ENCODE measurements at regions not wholly inside any gene's neighbourhood (a gene's known extent, or its start where the extent isn't known, plus 50 kb on each side); places are given as distances from the start of the nearest gene placed in this dataset.

- H3K4me1 Mint-ChIP-seq = no peaks in the 10 kb centered on the region
Observed at GRCh38 chr21:23789864-23790263, 1817.4 kb downstream of the MRPL39 start.

GRCh38 chr21:23780326-23780725, 1827.0 kb downstream of the MRPL39 start:
- no peaks in the 10 kb centered on the region for H3K4me1 Mint-ChIP-seq
- H3K9me3 Mint-ChIP-seq = peaks cover 9% of the 10 kb centered on the region
- no peak overlapping the region for H3K4me3 Mint-ChIP-seq
- H3K27me3 Mint-ChIP-seq (ENCODE audit: low read depth) = peaks cover 3% of the 10 kb centered on the region
- TF ChIP-seq CTCF (IDR thresholded peaks at IDR 0.05; ENCODE audit: unreplicated experiment in 3 of 3) = no peak
- no peaks in the 10 kb centered on the region for H3K36me3 Mint-ChIP-seq (ENCODE audit: low read depth)
- H3K27ac Mint-ChIP-seq = no peak overlapping the region

More at GRCh38 chr21:23789864-23790263, 1817.4 kb downstream of the MRPL39 start:
- no peak for TF ChIP-seq CTCF (IDR thresholded peaks at IDR 0.05; ENCODE audit: unreplicated experiment in 3 of 3)
- H3K36me3 Mint-ChIP-seq (ENCODE audit: low read depth) = no peaks in the 10 kb centered on the region
- no peak overlapping the region for H3K4me3 Mint-ChIP-seq
- H3K9me3 Mint-ChIP-seq = no peaks in the 10 kb centered on the region
- H3K27me3 Mint-ChIP-seq (ENCODE audit: low read depth) = no peaks in the 10 kb centered on the region
- H3K27ac Mint-ChIP-seq = no peak overlapping the region

- H3K9me3 Mint-ChIP-seq = peaks cover 17% of the 10 kb centered on the region
- no peaks in the 10 kb centered on the region for H3K4me1 Mint-ChIP-seq
- H3K4me3 Mint-ChIP-seq = no peak overlapping the region
- H3K27ac Mint-ChIP-seq = no peak overlapping the region
- no peaks in the 10 kb centered on the region for H3K36me3 Mint-ChIP-seq (ENCODE audit: low read depth)
- TF ChIP-seq CTCF (IDR thresholded peaks at IDR 0.05; ENCODE audit: unreplicated experiment in 3 of 3) = no peak
- H3K27me3 Mint-ChIP-seq (ENCODE audit: low read depth) = peaks cover 3% of the 10 kb centered on the region
Observed at GRCh38 chr21:23743821-23744220, 1863.5 kb downstream of the MRPL39 start.

- Mint-ChIP-seq H3K4me1 (no peaks in the 10 kb centered on the region), H3K4me3 (no peak overlapping the region), H3K27me3 (ENCODE audit: low read depth) (peaks cover 3% of the 10 kb centered on the region), H3K36me3 (ENCODE audit: low read depth) (no peaks in the 10 kb centered on the region), H3K9me3 (peaks cover 12% of the 10 kb centered on the region), H3K27ac (no peak overlapping the region)
- no peak for TF ChIP-seq CTCF (IDR thresholded peaks at IDR 0.05; ENCODE audit: unreplicated experiment in 3 of 3)
Observed at GRCh38 chr21:23740463-23740862, 1866.8 kb downstream of the MRPL39 start.

- Mint-ChIP-seq H3K4me3 (no peak overlapping the region), H3K27ac (no peak overlapping the region), H3K27me3 (ENCODE audit: low read depth) (peaks cover 3% of the 10 kb centered on the region), H3K36me3 (ENCODE audit: low read depth) (no peaks in the 10 kb centered on the region), H3K9me3 (peaks cover 3% of the 10 kb centered on the region), H3K4me1 (no peaks in the 10 kb centered on the region)
- TF ChIP-seq CTCF (IDR thresholded peaks at IDR 0.05; ENCODE audit: unreplicated experiment in 3 of 3) = no peak
Observed at GRCh38 chr21:23732776-23733175, 1874.5 kb downstream of the MRPL39 start.

- Mint-ChIP-seq H3K27me3 (ENCODE audit: low read depth) (peaks cover 3% of the 10 kb centered on the region), H3K36me3 (ENCODE audit: low read depth) (no peaks in the 10 kb centered on the region), H3K4me3 (no peak overlapping the region), H3K27ac (no peak overlapping the region), H3K4me1 (no peaks in the 10 kb centered on the region), H3K9me3 (peaks cover 7% of the 10 kb centered on the region)
- TF ChIP-seq CTCF (IDR thresholded peaks at IDR 0.05; ENCODE audit: unreplicated experiment in 3 of 3) = no peak
Observed at GRCh38 chr21:23729331-23729730, 1878.0 kb downstream of the MRPL39 start.

Data from nephron (organoid).